ENCODE measurements at regions not wholly inside any gene's neighbourhood (a gene's known extent, or its start where the extent isn't known, plus 50 kb on each side); places are given as distances from the start of the nearest gene placed in this dataset.

DNA sequence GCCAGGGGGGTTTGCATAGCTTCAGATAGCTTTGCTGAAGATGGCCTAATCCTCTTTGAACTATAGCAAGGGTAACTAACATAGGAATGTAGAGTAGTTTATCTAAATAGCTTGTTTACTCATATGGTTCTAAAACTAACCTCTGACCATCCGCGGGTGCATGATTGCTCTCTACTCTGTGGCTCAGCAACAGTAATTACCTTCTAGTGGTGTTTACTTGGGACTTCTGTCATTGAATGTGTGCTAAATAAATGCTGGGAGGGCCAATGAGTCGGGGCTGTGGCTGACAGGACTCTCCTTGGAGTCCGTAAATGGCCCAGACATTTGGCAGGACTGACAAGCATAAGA lies 1461.9 kb downstream of the UQCRFS1 start:
- no peak overlapping the region for H3K4me2 ChIP-seq (ENCODE audit: insufficient read depth, low read length)
- H3K4me3 ChIP-seq (ENCODE audit: insufficient read depth, low read length) = no peak overlapping the region
- H4K20me1 ChIP-seq (ENCODE audit: insufficient read depth, low read length) = no peaks in the 10 kb centered on the region
- H3K9me3 ChIP-seq (ENCODE audit: low read depth, low read length) = no peaks in the 10 kb centered on the region
- H2AFZ ChIP-seq (ENCODE audit: low read length) = no peak overlapping the region
- H3K36me3 ChIP-seq (ENCODE audit: insufficient read depth, low read length) = no peaks in the 10 kb centered on the region
- H3K27me3 ChIP-seq (ENCODE audit: insufficient read depth, low read length) = no peaks in the 10 kb centered on the region
- TF ChIP-seq, protein P1, sequence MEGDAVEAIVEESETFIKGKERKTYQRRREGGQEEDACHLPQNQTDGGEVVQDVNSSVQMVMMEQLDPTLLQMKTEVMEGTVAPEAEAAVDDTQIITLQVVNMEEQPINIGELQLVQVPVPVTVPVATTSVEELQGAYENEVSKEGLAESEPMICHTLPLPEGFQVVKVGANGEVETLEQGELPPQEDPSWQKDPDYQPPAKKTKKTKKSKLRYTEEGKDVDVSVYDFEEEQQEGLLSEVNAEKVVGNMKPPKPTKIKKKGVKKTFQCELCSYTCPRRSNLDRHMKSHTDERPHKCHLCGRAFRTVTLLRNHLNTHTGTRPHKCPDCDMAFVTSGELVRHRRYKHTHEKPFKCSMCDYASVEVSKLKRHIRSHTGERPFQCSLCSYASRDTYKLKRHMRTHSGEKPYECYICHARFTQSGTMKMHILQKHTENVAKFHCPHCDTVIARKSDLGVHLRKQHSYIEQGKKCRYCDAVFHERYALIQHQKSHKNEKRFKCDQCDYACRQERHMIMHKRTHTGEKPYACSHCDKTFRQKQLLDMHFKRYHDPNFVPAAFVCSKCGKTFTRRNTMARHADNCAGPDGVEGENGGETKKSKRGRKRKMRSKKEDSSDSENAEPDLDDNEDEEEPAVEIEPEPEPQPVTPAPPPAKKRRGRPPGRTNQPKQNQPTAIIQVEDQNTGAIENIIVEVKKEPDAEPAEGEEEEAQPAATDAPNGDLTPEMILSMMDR (IDR thresholded peaks at IDR 0.05; ENCODE audit: extremely low read depth, low read depth, low read length) = no peak
- no peaks in the 10 kb centered on the region for H3K4me1 ChIP-seq (ENCODE audit: insufficient read depth, low read length)
- no peak for DNase-seq (ENCODE audit: insufficient read length, low spot score, missing footprints)
- H3K79me2 ChIP-seq (ENCODE audit: insufficient read depth, low read length) = no peaks in the 10 kb centered on the region
- no peak overlapping the region for H3K27ac ChIP-seq (ENCODE audit: low read depth, low read length)

DNA sequence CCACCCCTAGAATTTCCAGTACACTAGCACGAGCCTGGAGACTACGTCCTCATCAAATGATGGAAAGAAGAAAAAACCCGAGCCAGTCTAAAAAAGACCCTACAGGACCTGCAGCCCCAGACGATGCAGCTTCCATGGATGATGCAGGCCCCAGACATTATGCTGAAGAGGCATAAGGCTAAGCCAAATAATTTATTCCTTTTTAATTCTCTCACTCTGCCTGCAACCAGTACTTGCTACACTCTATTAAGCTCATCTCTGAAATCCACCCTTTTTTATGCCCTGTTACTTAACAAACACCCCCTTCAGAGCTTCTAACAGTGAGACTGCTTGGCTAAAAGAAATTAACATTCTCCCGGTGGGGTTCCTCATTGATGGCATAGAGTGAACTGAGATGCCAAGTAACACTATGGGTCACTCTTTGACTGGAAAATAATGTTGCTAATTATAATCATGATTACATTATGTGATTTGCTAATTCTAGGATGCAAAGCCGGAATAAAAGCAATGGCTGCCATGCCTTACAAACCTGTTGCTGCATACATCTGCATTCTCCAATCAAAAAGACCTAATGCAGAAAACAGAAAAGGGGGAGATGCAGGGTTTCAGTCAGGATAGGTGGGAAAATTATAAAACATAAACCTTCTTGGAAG lies 1462.4 kb downstream of the UQCRFS1 start:
- Histone ChIP-seq H3K79me2 (ENCODE audit: insufficient read depth, low read length) (no peaks in the 10 kb centered on the region), H3K27ac (ENCODE audit: low read depth, low read length) (no peak overlapping the region), H2AFZ (ENCODE audit: low read length) (no peak overlapping the region), H3K4me3 (ENCODE audit: insufficient read depth, low read length) (no peak overlapping the region), H4K20me1 (ENCODE audit: insufficient read depth, low read length) (no peaks in the 10 kb centered on the region), H3K4me1 (ENCODE audit: insufficient read depth, low read length) (no peaks in the 10 kb centered on the region), H3K36me3 (ENCODE audit: insufficient read depth, low read length) (no peaks in the 10 kb centered on the region), H3K27me3 (ENCODE audit: insufficient read depth, low read length) (no peaks in the 10 kb centered on the region), H3K9me3 (ENCODE audit: low read depth, low read length) (no peaks in the 10 kb centered on the region), H3K4me2 (ENCODE audit: insufficient read depth, low read length) (no peak overlapping the region)
- DNase-seq (ENCODE audit: insufficient read length, low spot score, missing footprints) = no peak
- TF ChIP-seq, protein P1 (IDR thresholded peaks at IDR 0.05; ENCODE audit: extremely low read depth, low read depth, low read length) = no peak

GRCh38 chr19:27748551-27749152 lies 1464.3 kb downstream of the UQCRFS1 start:
- Histone ChIP-seq H3K79me2 (ENCODE audit: insufficient read depth, low read length) (no peaks in the 10 kb centered on the region), H3K36me3 (ENCODE audit: insufficient read depth, low read length) (no peaks in the 10 kb centered on the region), H2AFZ (ENCODE audit: low read length) (no peak overlapping the region), H3K4me1 (ENCODE audit: insufficient read depth, low read length) (no peaks in the 10 kb centered on the region), H3K4me3 (ENCODE audit: insufficient read depth, low read length) (no peak overlapping the region), H3K9me3 (ENCODE audit: low read depth, low read length) (no peaks in the 10 kb centered on the region), H4K20me1 (ENCODE audit: insufficient read depth, low read length) (no peaks in the 10 kb centered on the region), H3K4me2 (ENCODE audit: insufficient read depth, low read length) (no peak overlapping the region), H3K27me3 (ENCODE audit: insufficient read depth, low read length) (no peaks in the 10 kb centered on the region), H3K27ac (ENCODE audit: low read depth, low read length) (no peak overlapping the region)
- TF ChIP-seq, protein P1 (IDR thresholded peaks at IDR 0.05; ENCODE audit: extremely low read depth, low read depth, low read length) = no peak
- DNase-seq (ENCODE audit: insufficient read length, low spot score, missing footprints) = no peak

DNA sequence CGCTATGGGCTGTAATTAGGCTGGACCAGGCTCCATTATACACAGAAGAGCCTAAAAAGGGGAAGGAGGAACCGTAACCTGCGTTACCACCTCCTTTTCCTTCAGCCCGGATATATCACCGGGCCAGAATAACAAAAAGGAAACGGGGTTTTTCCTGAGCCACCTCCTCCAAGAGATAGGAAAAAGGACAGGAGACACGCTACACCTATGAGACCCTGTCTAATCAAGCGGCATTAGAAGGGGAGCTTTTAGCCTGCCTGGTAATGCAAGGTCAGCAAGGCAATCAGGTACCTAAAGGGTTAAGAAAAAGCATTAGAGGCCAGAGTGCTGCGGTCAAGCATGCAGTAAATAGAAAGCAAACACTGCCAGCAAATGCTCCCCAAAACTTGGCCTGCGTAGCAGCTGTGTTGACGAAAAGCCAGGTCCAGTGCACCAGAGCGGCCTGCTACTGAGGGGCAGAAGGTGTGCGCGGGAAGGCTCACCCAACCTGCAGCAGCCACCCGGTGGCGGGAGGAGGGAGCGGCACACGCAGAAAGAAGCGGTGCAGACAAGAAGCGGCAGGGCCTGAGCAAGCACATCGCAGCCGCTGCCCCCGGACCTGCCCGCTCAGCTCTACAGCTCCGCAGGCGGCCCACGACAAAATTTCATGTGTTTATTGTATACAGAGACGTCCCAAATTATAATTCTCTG lies 1466.1 kb downstream of the UQCRFS1 start:
- H4K20me1 ChIP-seq (ENCODE audit: insufficient read depth, low read length) = no peaks in the 10 kb centered on the region
- H3K79me2 ChIP-seq (ENCODE audit: insufficient read depth, low read length) = no peaks in the 10 kb centered on the region
- H2AFZ ChIP-seq (ENCODE audit: low read length) = no peak overlapping the region
- H3K36me3 ChIP-seq (ENCODE audit: insufficient read depth, low read length) = no peaks in the 10 kb centered on the region
- no peaks in the 10 kb centered on the region for H3K27me3 ChIP-seq (ENCODE audit: insufficient read depth, low read length)
- H3K9me3 ChIP-seq (ENCODE audit: low read depth, low read length) = no peaks in the 10 kb centered on the region
- TF ChIP-seq, protein P1 (IDR thresholded peaks at IDR 0.05; ENCODE audit: extremely low read depth, low read depth, low read length) = no peak
- DNase-seq (ENCODE audit: insufficient read length, low spot score, missing footprints) = peak; percentile 62
- peak overlapping the region; percentile 58 for H3K4me2 ChIP-seq (ENCODE audit: insufficient read depth, low read length)
- H3K27ac ChIP-seq (ENCODE audit: low read depth, low read length) = no peak overlapping the region
- no peaks in the 10 kb centered on the region for H3K4me1 ChIP-seq (ENCODE audit: insufficient read depth, low read length)
- H3K4me3 ChIP-seq (ENCODE audit: insufficient read depth, low read length) = peak overlapping the region; percentile 49

Measured in osteoblast (primary cell).